HG03469 (cell line): ENCODE measurements at regions not wholly inside any gene's neighbourhood (a gene's known extent, or its start where the extent isn't known, plus 50 kb on each side); places are given as distances from the start of the nearest gene placed in this dataset.
"Not testable (repeated sequence)": the region's sequence is repeated elsewhere in the genome, so short reads cannot be mapped to it uniquely, and the experiment has no call there.

Source experiments
- ATAC-seq: cut with Tn5 transposase; IDR thresholded peaks from one replicate; pipeline ENCODE4 v1.9.1; 2021; ENCODE audit warnings: mild to moderate bottlenecking, moderate library complexity, moderate number of reproducible peaks; ENCODE audit not compliant: unreplicated experiment

DNA sequence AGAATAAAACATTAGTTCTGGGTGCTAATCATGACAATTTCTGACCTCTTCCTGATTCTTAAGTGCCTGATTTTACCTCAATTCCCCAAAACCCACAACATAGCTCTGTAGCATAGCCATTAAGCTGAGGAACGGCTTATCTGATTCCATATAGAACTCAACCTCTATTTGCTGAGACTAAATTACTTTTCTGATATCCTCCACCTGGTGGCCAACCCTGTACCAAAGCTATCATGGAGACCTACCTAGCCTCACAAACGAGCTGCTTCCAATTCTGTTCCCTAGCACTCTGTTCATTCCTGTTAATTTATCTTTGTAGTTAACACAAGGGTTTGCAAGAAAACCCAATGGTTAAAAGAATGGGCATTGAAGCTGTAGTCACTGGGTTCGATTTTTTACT is 245.2 kb downstream of the PLOD2 start:
- no peak for ATAC-seq

DNA sequence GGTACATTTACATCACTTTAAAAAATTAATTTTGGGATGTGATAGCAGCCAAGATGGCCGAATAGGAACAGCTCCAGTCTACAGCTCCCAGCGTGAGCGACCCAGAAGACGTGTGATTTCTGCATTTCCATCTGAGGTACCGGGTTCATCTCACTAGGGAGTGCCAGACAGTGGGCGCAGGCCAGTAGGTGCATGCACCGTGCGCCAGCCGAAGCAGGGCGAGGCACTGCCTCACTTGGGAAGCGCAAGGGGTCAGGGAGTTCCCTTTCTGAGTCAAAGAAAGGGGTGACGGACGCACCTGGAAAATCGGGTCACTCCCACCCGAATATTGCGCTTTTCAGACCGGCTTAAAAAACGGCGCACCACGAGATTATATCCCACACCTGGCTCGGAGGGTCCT is 233.2 kb downstream of the PLOD2 start:
- ATAC-seq = not testable (repeated sequence)

DNA sequence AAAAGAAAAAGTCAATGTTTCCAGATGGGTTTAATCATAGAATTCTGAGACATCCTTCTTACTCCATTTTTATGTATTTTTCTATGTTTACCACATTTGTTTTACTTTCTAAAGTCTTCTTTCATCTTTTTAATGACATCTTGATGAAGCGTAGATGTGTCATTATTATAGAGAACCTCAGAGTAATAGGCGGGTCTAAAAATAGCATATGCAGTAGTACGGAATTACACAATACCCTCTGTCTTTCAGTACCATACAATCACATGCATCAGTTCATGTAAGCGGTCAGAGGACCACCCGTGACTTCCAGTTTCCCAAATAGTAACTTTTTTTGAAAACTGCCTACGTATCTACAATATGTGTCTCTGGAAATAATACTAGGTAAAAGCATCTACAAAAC is 224.0 kb downstream of the PLOD2 start:
- no peak for ATAC-seq

DNA sequence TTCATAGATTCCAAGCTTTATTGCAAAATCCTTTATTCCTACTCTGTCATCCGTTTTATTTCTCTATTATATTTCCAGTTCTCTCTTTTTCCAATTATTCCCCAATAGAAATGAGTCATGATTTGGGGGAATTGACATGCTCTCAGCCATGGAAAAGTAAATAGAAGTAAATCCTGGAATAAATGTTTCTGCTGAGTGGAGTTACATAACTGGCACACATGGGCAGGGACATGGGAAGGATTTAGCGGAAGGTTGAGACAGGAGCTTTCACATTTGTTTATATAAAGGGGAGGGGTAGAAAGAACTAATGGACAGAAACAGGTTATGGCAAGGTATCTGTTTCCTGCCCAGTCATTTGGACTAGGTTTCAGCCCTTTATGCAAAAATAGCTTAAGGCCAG is 221.6 kb downstream of the PLOD2 start:
- ATAC-seq = no peak

DNA sequence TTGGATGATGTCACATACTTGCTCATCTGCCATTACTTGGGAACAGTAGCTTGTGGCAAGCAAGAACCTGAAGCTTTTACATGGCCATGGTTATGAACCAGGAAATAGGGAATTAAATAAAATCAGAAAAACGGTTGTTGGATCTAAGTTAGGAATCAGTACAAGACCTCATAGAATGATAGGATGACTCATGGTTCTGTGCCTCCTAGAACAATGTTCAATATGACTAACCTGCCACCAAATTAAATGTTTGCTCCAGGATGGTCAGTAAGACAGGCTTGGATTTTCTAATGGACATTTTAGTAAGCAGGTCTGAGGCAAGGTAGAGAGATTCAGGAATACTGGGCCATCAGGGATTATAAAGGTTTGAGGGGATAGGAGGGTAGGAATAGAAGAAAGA is 218.9 kb downstream of the PLOD2 start:
- ATAC-seq = no peak

DNA sequence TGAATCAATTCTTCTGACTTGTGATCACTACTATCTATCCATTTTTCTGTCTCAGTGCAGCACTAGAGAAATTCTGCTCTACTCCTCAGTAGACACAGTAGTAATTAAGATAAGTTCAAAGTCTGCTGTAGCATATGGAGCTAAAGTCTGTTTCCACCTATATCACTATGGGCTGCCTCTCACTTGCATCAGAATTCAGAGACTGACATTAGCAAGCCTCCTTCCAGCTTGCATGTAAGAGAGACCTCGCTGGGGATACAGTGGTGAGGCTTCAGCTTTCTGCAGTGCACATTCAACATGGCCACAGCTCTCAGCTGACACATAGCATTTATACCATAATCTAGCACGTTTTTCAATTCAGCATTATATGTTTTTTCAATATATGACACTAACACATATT is 217.0 kb downstream of the PLOD2 start:
- ATAC-seq = no peak

DNA sequence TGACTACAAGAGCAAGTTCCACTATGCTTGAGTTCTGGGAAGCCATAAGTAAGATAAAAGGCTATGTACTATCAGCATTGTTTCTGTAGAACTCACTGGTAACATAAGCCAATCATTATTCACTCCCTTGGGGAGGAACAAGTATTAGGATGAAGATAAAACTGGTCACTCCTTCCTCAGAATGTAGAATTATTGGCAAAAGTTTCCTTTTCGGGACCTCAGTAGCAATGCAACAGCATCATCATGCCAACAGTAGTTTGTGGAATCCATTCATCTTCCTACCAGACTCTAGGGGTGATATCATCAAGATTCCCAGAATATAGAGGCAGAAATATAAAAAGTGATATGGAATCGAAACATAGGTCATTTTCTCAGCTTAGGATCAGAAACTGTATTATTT is 209.5 kb downstream of the PLOD2 start:
- no peak for ATAC-seq

DNA sequence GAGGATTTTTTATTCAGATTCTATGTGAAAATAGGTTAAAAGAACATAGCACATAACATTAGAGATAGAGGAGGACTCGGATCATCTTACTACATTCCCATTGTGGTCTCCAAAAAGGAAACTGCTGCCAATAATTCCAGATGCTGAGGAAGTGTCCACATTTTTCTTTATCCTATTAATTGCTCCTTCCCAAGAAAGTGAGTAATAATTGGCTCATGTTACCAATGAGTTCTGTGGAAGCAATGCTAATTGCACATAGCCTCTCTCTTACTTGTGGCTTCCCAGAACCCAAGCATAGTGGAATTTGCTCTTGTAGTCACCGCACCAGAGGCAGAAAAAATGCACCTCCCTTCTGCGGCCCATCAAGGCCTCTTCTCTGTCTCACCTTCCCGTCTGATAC is 208.4 kb downstream of the PLOD2 start:
- ATAC-seq = no peak

DNA sequence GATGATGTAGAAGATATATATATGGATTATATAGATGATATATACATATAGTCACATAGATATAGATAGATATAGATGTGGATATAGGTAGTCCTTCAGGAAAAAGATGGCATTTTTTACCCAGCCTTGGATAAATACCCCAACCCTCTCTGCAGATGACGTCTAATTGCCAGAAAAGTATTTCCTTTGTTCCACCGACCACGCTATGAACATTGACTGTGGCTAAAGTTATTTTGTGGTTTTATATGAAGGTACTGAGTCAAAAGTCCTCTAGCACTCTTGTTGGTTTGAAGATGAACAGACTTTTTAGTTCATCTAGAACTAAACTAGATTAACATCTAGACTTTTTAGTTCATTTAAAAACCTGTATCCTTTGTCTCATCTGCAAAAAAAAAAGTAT is 207.7 kb downstream of the PLOD2 start:
- no peak for ATAC-seq

DNA sequence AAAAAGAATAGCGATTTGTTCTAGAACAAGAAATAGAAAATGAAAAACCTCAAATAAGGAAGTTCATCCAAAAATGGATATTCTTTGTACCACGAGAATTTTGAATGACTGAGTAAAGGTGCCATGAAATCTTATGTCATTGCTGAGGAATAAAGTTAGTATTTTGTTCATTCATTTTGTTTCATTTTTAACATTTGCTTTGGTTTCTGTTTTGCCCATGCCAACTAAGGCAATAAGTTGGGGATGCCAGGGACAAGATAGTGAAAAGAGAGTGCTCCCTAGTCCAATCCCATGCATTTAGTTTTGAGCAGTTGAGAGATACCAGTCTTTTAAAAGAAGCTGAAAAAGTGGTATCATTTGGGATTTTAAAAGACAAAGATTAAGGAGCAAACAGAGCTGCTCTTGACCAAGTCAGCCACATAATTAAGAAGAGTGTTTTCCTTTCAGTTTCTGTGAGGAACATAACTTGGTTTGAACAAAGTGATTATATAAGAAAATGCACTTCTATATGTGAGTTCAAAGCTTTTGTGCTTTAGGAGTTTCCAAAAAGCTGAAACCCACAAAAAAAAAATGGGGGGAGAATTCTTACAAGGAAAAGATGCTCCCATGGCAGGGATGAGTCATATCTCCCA is 201.4 kb downstream of the PLOD2 start:
- no peak for ATAC-seq

DNA sequence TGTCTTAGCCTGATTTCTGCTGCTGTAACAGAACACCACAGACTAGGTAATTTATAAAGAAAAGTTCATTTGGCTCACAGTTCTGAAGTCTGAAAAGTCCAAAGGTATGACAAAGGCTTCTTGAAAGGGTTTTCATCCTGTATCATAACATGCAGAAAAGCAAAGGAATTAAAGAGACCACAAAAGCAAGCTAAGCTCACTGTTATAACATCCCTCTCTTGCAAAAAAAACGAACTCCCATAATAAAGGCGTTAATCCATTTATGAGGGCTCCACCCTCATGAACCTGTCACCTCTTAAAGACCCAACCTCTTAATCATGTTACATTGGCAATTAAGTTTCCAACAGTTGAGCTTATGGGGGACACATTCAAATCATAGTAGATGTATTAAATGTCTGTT is 197.9 kb downstream of the PLOD2 start:
- ATAC-seq = no peak

DNA sequence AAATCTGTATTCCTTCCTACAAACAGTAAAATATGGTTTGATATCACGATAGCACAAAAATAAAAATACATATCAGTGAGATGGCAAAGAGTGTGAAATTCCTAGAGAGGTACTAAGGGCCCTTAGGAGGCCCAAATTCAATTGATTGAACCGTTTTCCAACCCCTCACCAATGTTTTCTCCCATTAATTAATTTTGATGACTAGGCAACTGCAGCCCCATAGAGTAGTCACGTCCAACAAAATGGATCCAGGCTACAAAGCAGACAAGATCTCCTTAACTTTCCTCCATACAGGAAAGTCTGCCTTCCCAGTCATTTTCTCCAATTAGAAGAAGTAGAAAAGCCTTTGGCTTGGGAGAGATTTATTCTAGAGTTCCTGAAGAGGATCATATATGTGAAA is 193.9 kb downstream of the PLOD2 start:
- ATAC-seq = no peak

DNA sequence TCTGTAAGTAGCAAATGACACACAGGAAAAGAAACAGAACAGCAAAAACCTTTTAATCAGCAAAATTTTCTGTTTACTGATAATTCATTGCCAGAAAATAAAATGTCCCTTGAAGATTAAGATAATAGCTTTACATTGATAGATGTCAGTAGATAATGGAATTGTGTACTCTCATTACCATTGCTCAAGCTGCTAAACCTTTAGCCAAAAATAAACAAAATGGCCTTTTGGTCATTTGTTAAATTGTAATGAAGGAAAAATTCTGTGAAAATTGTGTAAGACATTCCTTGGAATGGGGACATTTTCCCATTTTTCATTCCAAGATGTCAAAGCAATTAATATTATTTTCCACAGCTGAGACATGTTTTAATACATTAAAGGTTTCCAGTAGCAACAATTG is 189.8 kb downstream of the PLOD2 start:
- no peak for ATAC-seq

DNA sequence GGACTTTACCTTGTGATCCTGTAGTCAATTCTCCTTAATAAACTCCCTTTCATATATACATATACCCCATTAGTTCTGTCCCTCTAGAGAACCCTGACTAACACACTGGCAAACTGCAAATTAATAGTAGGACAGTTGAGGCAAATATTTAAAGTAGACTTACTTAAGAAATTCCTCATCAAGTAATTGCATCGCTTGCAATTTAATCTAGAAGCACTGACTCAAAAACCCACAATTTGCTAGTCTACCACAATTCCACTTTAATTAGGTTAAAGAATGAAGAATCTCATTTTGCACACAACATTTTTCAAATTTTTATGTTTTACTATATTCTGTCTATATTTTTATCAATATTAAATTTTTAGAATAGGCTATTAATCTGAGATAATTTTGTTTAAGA is 188.1 kb downstream of the PLOD2 start:
- no peak for ATAC-seq

DNA sequence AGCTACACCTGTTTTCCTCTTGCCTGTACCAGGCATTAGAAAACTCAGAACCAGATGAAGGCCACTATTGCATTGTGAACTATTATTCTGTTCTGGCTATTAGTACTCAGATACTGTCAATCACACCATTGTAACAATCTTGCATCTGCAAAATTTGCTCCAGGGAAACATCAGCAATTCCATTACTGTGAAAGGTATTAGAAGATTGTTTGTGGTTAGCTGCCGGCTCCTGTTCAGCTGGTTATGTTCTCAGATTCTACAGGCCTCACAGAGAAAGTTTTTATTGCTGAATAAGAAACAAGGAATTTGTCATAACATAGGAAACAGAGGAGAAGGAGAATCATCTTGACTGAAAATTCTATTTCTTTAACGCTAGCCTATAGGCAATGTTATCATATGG is 179.9 kb downstream of the PLOD2 start:
- ATAC-seq = no peak

DNA sequence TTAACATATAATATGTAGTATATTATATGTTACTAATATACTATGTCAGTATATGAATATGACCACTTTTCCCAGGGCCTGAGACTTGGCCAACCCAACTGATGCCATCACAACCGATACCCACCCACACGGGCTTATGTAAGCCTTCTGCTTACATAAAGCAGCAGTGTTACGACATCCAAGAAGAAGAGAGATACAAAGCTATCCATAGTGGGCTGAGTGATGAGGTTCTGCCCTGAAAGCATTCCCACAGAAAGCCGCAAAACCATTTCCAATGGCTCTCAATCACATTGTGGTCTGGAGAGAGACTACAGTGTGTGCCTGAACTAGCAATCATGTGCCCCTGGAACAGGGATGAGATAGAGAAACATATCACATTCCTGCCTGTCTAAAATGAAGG is 177.9 kb downstream of the PLOD2 start:
- ATAC-seq = no peak
